GM21619 (cell line): ENCODE measurements at regions not wholly inside any gene's neighbourhood (a gene's known extent, or its start where the extent isn't known, plus 50 kb on each side); places are given as distances from the start of the nearest gene placed in this dataset.
"Not testable (repeated sequence)": the region's sequence is repeated elsewhere in the genome, so short reads cannot be mapped to it uniquely, and the experiment has no call there.

Source experiments
- ATAC-seq: cut with Tn5 transposase; IDR thresholded peaks from one replicate; pipeline ENCODE4 v1.9.1; 2021; ENCODE audit not compliant: unreplicated experiment

- peak; percentile 69 for ATAC-seq
Measured at GRCh38 chr7:112982441-112983063, 104.1 kb downstream of the GPR85 start.

DNA sequence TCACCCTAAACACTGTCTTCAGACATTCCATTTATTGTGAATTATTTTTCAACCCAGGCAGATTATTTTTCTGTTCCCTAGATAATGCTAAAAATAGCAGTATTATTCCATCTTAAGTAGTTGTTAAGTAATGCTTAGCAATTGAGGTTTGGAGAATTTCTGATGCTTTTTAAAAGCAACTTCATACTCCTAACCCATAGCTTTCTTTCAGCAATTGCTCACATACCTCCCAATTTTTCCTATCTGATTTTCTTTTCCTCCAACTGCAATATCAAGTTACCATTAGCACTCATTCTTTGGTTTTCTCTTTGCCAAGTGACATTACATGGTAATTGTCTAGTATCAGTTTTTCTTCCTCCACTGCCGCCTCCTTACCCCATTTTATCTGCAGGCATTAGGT, 104.7 kb downstream of the GPR85 start:
- no peak for ATAC-seq

GRCh38 chr7:112979055-112979454, 107.6 kb downstream of the GPR85 start:
- ATAC-seq: not testable (repeated sequence)

- not testable (repeated sequence) for ATAC-seq
Measured at GRCh38 chr7:112977244-112977955, 109.2 kb downstream of the GPR85 start.

DNA sequence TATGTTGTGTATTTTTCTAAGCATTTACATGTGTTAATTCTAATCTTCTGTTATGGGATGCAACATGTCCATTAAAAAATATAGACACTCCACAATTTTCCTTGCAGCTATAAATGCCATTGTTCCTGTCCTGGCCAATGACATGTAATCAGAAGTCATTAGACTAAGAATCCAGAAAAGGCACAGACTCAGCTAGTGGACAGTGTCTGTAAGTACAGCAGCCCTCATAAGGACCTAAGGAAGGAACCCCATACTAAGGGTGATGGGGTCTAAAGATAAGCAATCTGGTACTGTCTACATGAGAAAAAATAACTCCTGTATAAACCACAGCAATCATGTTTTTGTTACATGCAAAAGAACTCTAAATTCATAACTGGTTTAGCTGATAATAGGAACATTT, 115.9 kb downstream of the GPR85 start:
- ATAC-seq: peak; percentile 75

DNA sequence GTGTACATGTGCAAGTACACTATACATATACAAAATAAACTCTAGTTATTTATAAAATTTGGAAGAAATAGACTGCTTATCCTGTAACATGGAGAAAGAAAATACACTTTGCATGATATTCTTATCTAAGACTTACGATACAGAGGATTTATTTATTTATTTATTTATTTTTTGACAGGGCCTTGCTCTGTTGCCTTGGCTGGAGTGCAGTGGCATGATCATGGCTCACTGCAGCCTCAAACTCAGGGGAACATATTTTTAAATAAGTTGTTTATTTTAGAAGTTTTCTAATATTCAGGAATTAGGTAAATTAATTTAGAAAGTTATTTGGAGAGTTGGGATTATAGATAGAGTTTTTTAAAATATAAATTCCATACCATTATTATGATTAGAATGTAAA, 116.7 kb downstream of the GPR85 start:
- no peak for ATAC-seq

GRCh38 chr7:112965506-112965905, 121.1 kb downstream of the GPR85 start:
- no peak for ATAC-seq

DNA sequence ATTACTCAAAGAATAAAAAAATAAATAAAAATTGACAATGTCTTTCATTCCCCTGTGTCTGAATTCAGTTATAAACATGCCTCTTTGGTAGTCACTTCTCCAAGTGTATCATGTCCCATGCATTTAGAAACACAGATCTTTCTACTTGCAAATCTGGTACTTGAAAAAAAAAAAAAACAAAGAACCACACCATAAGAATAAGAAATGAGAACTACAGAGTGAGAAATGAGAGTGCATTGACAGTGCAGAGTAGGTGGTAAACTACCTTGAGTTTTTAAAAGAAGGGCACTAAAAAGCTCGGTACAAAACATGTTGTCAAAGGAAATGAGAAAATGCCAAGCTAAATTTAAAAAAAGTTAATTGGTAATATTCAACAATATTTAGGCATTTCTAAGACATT, 123.0 kb downstream of the GPR85 start:
- no peak for ATAC-seq

DNA sequence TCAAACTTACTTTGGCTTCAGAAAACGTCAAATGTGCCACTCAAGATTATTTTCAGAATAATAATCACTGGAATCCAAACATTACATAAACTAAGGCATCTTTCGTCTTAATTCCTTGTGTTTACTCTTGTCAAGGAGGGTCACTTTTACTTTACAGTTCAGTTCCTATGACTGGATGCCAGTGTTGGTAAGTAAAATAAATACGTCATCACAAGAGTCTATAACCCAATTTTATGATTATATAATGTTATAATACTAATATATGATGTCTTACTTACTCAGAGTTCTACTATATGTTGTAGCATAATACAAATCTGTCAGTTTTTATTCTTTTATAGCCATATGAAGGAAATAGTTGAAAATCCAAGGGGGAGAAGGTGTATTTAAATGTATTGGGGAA, 123.8 kb downstream of the GPR85 start:
- no peak for ATAC-seq

- no peak for ATAC-seq
Measured at GRCh38 chr7:112959276-112959675, 127.4 kb downstream of the GPR85 start.

DNA sequence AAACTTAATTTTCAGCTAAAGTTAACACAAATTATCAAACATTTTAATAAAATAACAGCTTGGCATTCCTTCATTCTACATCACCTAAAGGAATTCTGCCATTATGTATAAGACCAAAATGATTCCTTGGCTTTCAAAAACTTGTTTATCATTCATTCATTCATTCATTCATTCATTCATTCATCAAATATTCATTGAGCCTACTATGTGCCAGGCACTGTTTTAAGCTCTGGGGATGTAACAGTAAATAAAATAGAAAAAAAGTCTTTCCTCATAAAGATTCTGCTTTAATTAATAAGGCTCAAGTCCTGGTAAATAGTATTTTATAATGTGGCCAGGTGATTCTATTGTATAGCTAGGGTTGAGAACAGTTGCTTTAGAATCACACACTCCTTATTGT, 127.9 kb downstream of the GPR85 start:
- ATAC-seq: no peak

- ATAC-seq: no peak
Measured at GRCh38 chr7:112957901-112958300, 128.7 kb downstream of the GPR85 start.

DNA sequence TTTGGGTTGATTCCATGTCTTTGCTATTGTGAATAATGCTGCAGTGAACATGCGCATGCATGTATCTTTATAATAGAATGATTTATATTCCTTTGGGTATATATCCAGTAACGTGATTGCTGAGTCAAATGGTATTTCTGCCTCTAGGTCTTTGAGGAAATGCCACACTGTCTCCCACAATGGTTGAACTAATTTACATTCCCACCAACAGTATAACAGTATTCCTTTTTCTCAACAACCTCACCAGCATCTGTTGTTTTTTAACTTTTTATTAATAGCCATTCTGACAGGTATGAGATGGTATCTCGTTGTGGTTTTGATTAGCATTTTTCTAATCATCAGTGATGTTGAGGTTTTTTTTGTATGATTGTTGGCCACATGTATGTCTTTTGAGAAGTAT, 133.6 kb downstream of the GPR85 start:
- not testable (repeated sequence) for ATAC-seq

GRCh38 chr7:112951070-112951469, 135.6 kb downstream of the GPR85 start:
- ATAC-seq: no peak

- not testable (repeated sequence) for ATAC-seq
Measured at GRCh38 chr7:112949682-112950081, 136.9 kb downstream of the GPR85 start.

DNA sequence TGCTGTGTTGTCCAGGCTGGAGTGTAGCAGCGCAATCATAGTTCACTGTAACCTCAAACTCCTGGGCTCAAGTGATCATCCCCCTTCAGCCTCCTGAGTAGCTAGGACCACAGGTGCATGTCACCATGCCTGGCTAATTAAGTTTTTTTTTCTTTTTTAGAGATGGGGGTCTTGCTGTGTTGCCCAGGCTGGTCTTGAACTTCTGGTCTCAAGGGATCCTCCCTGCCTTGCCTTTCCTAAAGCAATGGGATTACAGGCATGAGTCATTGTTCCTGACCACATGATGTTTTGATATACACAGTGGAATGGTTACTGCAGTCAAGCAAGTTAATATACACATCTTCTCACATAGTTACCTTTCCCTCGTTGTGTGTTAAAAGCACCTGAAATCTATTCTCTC, 140.3 kb downstream of the GPR85 start:
- no peak for ATAC-seq

GRCh38 chr7:112945046-112945445, 141.6 kb downstream of the GPR85 start:
- ATAC-seq: no peak

DNA sequence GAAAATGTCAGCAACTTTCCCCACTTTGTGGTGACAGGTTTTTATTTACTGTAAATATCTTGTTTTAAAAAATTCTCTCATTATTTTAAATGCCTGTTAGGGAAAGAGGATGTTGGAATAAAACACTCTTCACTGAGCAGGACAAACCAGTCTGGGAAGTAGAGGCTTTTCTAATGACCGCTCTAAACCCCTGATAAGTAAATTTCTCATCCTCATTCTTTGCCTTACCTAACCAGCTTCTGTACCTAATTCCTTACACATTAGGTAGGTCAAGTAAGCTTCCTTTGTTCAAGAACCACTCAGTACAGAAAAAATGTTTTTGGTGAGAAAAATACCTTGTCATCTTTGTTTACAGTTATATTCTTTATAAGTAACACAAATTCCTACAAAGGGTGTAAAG, 143.6 kb downstream of the GPR85 start:
- ATAC-seq: no peak

DNA sequence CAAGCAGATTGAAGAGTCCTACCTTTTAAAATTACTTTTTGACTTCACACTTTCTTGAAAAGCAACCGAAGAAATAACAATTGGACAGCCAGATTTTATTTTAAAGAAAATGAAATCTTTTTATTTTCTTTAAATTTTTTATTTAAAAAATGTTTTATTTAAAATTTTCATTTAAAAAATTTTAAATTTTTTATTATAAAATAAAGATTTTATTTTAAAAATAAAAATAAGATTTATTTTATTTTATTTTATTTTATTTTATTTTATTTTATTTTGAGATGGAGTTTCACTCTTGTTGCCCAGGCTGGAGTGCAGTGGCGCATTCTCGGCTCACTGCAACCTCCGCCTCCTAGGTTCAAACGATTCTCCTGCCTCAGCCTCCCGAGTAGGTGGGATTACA, 144.5 kb downstream of the GPR85 start:
- ATAC-seq: not testable (repeated sequence)

GRCh38 chr7:112940314-112940732, 146.3 kb downstream of the GPR85 start:
- peak; percentile 42 for ATAC-seq

GRCh38 chr7:112939574-112940313, 146.9 kb downstream of the GPR85 start:
- ATAC-seq: peak; percentile 96
